LoVo (cell line): ENCODE measurements at regions not wholly inside any gene's neighbourhood (a gene's known extent, or its start where the extent isn't known, plus 50 kb on each side); places are given as distances from the start of the nearest gene placed in this dataset.

Experiments used
- DNase-seq: peaks from one replicate; pipeline ENCODE4 v3.0.0-alpha.2; 2016; ENCODE audit warnings: low spot score

DNA sequence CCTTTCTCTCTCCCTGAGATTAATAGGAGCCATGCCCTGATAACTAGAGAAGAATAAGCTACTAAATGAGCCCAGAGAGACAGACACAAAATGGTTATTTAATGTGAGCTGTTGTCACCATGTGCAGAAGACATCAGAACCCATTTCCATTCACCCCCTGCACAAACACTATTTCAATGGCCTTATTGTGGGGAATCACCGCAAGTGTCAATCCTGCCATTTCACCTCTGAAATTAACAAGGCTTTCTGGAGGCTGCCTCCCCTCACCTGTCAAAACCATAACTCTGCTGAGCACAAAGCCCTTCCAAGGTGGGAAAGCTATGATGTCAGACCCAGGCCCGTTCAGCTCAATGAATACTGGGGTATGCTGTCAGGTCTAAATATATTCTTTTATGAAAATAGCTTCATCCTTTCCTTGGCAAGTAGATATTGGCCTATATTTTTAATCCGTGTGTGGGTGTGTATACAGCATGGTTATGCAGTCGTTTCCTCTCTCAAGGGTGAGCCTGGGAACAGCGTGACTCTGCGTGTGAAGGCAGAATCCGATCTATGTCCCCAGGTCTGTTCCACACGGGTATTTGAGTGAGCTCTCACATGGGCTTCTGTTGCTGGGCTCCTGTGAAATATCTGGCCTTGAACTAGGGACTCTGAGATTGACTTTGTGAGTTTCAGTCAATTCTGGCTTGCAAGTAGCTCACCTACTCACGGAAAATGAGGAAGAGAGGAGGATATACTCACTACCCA, 266.3 kb downstream of the FBXW7 start:
- no peak for DNase-seq

DNA sequence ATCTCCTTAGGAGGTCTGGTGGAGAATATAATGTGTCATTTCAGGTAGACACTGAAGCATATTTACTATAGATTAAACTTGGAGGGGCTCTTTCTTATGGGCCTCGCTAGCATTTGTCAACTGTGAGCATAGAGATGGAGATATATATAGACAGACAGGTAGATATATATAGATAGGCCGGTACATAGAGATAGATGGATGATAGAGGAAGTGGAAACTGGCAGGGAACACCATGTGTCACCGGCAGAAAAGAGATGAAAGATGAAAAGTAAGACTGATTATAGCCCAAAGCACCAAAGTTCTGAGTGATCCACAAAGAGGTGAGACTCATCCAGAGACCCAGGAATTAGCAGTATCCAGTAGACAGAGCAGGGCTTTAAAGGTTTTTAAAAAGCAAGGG, 268.1 kb downstream of the FBXW7 start:
- no peak for DNase-seq

DNA sequence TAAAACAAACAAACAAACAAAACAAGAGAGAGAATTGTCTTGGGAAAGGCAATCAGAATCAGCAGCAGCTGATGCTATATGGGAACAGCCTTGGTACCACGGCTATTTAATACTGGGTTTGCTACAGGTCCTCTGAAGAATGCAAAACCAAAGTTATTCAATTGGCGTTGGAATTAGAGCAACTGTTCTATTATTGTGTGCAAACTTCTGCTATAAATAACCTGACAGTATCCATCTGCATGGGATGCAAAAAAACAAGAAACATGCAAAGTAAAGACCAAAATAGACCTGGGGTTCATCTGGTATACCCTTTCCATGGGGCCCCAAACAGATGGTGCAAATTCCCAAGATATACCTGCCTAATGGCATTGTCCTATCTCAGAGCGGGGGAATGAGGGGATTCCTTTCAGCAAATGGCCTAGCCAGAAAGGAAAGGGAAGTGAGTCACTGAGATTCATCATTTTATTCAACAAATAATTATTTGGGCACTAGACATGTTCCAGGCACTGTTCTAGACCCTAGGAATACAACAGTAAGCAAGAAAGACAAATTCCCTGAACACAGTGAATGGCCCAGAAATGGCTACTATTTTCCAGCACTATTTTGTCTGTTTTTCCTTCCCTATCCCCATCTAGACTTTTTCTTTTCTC, 268.9 kb downstream of the FBXW7 start:
- DNase-seq, result no peak

DNA sequence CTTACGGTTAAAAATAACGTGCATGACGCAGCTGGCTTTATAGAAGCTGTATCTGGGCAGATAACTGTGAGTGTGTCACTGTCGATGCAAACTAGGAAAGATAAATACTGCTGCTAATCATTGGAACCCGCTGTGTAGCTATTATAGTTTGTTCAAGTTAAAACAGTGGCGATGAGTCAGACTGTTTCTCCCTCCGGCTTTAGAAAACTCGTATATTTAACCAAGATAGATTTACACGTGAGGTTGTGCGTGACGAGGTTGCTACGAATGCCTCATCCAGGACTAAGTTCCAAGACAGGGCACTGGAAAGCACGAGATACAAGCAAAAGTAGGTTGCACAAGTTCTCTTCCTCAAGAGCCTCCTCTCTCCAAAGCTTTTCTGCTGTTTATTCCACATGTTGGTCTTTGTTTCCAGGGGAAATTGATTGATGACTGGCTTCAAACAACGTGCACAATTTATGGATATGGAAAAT, 270.7 kb downstream of the FBXW7 start:
- DNase-seq, result peak; percentile 53

DNA sequence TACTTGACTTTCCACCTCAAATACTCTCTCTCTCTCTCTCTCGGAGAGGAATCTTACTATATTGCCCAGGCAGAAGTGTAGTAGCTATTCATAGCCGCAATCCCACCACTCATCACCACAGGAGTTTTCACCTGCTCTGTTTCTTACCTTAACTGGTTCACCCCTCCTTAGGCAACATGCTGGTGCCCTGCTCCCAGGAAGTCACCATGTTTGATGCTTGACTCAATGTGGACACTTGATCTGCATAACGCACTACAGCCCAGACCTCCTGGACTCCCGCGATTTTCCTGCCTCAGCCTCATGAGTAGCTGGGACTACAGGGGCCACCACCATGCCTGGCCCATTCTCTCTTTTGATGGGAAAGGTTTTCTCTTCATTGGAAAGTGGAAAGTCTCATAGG, 271.8 kb downstream of the FBXW7 start:
- DNase-seq, result no peak

DNA sequence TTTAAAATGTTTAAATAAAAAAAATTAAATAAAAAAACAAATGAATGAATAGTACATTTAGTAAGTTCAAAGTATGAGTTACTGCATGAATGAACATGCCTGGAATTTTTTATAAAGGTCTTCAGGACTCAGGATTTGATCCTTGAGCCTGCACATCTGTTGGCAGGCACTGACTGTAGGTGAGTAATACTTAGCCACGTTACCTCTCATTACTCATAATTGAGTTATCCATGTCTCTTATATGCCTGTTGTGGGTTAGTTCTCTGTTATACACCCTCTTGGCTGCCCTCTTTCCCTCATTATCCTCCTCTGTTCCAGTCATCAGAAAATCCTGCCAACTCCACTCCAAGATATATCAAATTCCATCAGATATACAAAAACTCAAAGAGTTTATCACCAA, 276.0 kb downstream of the FBXW7 start:
- peak; percentile 64 for DNase-seq

DNA sequence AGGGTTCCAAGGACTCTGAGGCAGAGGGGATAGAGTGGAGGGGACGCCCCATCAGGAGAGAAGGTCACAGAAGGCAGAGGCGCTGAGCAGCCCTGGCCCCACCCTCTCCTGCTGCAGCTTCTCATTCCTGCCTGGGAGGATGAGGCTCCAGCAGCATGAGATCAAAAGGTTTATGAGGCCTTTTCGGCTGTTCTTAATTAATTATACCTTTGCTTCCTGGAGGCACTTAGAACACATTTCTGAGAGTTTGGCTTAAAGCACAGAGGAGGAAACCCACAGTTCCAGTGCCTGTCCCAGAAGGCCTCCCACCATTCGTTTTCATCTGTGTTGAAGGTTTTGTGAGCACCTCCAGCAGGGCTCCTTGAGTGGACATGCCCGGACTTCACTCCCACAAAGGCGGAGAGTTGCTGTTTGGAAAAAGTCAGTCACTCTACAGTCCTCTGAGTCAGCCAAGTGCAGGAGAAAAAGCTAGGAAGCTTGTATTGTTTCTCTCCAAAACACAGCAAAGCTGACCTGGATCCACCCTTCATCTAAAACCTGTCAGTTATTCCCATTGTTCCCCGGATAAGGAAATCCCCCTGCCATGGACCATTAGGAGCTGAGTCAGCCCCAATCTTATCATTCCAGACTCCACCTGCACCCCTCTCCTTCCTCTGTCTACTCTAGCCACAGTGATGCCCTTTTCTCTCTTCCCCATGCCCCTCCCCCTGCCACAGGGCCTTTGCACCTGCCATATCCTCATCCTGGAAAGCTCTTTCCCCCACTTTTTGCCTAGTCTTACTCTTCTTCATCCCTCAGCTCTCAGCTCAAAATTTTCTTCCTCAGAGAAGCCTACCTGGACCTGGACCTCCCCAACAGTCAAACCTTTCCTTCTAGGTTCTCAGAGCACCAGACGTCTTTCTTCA, 276.8 kb downstream of the FBXW7 start:
- peak; percentile 76 for DNase-seq

DNA sequence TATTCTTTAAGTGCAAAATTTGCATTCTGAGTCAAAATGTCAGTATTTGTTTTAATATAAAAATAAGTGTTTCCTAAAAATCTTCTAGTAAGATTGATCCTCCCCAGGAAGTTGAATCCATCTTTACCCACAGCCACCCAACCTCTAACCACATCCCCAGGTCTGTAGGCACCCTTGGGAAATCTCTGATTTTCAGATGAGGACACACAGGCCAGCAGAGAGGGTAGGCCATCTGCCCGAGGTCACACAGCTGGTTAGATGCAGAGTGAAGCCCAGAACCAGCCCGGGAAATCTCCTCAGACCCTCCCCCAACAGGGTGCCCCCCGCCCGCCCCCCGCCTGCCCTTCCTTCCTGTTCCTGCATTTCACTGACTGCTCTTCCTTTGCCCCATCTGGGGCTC, 277.5 kb downstream of the FBXW7 start:
- no peak for DNase-seq

DNA sequence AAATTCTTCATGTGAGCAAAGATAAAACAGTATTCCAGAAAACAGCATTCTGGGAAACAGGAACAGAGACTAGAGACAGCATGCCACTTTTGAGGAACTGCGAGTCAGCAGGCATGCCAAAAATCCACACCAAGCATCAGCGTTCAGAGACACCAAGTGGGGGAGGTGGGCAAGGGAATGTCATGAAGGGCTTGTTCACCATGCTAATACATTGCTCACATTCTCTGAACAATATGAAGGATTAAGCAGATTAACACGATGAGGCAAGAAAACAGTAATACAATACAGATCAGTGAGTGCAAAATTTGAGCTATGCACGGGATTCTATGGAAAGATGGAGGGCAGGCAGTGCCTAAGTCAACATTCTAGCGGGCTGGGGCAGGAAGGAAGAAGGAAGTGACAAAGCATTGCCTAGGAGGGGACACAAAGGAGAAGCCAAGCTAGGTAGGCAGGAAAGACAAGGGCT, 278.3 kb downstream of the FBXW7 start:
- DNase-seq, result peak; percentile 6

DNA sequence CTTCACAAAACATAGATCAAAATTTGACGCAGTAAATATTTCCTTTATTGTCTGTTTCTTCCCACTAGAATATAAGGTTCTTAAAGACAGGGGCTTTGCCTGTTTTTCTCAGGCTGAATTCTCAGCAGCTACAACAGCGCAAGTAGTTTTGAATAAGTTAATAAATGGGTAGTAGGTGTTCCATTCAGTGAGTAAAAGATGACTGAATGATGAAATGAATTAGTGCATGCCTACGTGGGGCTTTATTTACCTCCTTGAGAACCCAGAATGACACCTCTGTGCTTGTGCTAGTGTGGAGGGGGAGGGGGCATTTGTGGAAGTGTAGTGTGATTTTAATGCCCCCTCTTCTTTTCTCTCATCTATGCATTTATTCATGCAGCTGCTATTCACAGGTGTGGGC, 278.9 kb downstream of the FBXW7 start:
- no peak for DNase-seq

DNA sequence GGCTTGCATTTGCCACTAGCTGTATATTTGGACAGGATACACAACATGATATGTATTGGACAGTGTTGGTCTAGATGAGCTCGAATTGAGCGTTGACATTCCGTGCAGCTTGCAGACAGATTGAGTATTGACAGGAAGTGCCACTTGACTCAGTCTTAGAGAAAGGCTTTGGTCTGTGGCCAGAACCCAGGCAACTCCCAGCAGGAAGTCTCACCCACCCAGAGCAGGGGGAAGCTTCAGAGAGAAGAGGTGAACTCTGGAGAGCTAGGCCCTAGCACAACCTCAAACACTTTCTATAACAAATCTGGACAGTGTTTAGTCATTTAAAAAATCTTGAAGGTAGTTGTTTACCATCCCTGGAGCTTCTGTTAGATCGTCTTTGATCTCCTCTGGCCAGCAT, 280.5 kb downstream of the FBXW7 start:
- peak; percentile 46 for DNase-seq

DNA sequence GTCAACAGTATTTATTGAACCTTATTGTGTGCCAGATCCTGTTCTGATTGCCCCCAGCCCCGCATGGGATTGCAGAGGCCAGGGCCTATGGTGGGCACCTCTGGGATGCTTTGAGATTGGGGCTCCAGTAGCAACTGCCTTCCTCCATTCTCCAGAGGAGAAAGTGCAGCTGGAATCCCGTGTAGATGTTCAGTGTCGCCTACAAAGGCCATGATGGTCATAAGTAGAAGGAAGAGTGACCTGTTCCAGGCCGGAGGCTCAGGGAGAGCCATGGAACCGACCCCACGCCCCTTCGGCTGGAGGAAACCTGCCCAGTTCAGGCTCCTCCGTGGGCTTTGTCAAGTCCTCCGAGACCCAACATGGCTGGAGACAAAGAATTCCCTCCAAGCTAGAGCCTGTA, 287.5 kb downstream of the FBXW7 start:
- DNase-seq, result no peak

DNA sequence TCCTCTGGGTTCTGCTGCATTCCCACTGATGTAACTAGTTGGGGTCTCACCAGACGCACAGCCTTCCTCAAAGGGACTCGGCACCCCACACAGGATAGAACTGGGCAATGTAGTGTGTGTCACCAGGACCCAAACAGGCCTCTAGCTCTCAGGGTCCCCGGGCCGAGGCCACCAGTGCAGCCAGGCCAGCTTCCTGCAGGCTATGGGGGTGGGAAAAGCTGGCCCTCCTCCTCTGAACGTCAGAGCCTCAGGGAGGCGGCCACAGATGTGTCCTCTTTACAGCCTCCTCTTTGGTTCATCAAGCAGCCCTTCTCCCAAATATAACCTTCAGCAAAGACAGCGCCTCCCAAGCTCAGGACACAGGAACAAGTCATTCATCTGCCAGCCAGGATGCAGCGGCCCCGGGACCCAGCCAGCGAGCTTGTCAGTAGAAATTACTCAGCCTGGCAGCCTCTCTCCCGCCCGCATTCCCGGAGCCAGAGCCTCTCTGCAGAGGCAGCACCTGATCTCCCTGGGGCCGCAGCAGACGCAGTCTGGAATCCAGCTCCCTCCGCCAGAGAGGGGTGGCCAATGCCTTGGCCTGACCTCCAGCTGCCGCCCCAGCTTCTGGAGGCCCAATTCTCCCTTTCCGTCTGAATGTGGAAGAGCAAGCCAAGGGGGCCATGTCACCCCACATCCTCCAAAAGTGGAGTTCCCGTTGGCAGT, 288.5 kb downstream of the FBXW7 start:
- no peak for DNase-seq

DNA sequence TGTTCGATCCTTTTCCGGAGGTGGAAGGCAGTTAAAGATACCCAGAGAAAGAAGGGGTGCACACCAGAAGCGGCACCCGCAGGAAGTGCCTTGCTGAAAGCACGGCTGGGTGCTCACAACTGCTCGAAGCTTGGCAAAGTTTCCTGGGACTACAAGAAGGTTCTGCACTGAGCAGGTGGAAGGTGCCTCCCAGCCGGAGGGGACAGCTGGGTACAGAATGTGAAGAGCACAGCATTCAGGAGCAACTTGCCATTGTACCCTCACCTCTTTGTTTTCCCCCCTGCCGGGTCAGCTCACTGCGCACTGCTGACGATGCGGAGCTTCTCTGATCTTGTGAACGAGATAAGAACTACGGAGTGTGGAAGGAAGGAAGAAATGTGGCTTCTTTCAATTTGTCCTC, 289.2 kb downstream of the FBXW7 start:
- no peak for DNase-seq

DNA sequence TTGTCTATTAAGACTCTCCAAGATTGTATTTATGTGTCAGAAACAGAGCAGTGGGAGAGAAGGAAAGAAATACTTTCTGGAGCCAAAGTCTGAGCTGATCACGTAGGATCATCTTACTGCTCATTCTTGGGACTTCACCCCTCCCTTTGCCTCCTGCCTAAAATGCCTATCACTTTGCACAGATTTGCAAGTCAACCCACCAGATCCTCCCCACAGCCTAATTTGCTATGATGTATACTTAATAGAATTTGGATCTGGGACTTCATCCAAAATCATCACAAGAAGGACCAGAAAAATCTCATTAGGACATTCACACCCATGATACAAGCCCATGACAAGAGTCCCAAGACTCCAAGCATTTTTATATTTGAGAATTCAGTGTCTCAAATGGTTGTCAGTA, 290.2 kb downstream of the FBXW7 start:
- DNase-seq, result no peak

DNA sequence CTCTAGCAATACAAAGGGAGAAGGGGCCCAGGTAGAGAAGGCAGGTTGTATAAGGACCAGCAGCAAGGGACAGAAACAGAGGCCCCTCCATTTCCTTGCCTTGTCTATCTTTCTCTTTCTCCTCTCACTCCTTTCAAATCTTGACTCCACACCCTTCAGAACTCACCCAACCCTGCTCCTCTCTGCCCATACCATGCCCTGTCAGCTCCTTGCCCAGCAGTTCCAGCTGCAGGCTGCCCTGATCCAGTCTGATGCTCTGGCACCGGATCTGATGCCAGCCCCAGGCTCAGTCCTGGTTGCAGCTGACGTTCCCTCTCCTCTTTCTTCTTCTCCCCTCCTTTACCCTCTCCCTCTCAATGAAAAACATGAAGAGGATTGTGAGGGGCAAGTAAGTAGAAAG, 291.2 kb downstream of the FBXW7 start:
- no peak for DNase-seq

DNA sequence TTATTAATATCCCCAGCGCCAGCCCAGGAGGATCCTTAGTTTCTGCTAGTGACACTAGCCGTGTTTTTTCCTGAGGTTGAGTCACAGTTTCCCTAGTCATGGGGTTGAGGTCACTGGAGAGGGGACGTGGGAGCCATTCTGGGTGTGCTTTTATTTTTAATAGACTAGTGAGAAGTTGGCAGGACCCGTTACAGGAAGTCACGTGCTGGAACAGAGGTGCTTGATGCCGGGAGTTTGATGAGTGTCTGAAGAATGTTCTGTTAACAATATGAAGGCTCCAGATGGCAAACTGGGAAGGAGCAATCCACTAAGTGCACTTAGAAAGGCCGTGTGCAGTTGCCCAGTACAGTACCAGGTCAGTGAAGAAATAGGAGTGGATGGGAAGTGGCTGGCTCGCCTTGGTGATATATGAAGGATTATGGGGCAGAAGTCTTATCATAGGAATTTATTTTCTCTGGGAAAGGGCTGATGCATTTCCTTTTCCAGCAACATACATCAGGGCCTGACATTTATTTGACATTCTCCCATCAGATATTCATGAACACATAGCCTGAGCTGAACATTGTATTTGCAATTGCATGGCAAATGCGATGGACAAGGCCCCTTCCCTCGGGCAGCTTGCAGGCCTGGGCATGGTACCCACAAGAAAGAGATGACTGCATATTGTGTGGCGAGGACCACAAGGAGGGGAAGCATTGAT, 291.8 kb downstream of the FBXW7 start:
- no peak for DNase-seq

DNA sequence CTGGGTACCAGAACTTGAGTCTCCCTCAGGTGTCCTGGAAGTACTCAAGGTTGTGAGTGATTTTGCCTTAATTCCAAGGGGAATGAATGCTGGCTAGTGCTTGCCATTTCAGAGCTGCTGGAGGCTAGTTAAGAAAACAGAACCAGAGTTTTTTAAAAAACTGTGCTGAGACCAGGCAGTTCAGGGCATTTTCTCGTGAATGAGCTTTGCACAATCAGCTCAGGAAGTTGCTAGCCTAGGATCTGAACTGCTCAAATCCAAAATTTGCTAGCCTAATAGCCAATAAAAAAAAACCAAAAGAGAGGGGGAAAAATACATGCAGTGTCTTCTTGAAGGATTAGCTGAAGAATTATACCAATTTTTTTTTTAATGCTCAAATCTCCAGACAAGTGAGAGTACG, 292.7 kb downstream of the FBXW7 start:
- DNase-seq, result no peak

DNA sequence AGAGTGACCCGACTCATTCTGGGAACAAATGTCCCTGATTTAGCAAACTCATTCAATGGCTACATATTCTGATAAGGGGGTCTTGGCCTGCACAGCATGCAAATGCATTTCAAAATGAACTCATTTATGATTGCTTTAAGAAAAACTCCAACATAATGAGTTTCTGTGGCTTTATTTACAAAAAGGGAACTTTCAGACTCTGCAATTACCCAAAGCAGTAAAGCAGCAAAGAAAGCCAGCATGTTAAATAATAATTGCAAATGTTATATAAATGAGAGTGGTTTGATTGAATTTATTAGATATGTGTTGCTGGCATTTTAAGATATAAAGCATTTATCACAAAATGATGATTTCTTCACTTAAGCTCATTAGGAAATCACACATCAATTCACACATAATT, 295.7 kb downstream of the FBXW7 start:
- DNase-seq, result no peak

DNA sequence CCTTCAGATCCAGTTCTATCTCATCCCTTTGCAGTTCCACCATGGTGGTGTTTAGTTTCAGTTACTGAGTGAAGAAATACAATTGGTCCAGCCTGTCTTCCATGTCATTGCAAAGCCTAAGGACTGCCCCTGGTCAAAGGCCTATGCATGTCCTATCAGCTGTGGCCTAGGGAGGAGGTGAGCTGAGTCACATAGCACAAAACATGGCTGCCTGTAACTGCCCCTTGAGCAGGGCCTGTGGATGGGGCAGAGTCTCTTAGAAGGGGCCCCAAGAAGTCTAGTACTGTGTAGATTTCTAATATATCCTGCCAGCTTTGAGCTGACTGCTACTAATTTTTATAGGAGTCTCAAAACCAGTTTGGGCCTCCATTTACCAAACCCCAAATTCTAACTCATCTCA, 296.7 kb downstream of the FBXW7 start:
- no peak for DNase-seq

DNA sequence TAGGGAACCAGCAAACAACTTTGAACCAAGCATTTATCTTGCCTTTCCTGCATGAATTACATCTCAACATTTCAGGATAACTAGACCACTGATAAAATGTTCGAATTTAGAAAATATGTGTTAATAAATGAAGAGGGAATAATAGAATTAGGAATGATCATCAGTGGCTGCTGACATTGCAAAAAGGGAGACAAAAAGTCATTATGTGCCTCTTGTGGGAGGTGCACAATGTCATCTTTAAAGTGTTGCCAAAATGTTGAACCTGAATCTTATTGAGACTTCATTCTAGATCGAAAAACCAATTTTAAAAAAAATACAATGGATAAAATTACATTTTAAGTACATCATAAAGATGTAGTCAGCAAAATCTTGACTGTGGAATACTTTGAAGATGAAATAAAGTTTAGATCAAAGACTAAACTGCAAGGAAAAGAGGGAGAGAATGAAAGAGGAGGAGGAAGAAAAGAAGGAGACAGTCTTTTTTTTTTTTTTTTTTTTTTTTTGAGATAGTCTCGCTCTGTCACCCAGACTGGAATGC, 299.3 kb downstream of the FBXW7 start:
- DNase-seq, result no peak
